Motor neuron (in vitro differentiated cells): ENCODE measurements at regions not wholly inside any gene's neighbourhood (a gene's known extent, or its start where the extent isn't known, plus 50 kb on each side); places are given as distances from the start of the nearest gene placed in this dataset.

Experiments used
- ATAC-seq, 8 experiments: fragments of 200-7000 bp; cut with Tn5 transposase; replicated peaks in 6 of 8; 2 replicates each; pipeline ENCODE4 v1.8.0; 2021; ENCODE audit warnings: mild to moderate bottlenecking in 8 of 8, moderate library complexity in 8 of 8
- H3K27ac ChIP-seq, 2 donors: fragments of 250-450 bp; sonication (Bioruptor Pico); 2 replicates each; pipeline ENCODE4 v1.9.0; 2021; ENCODE audit warnings: antibody characterized with exemption in 2 of 2, mild to moderate bottlenecking in 2 of 2, moderate library complexity in 1 of 2
- H3K4me1 ChIP-seq, 2 donors: fragments of 250-450 bp; sonication (Bioruptor Pico); replicated peaks in 1 of 2; 2 replicates each; pipeline ENCODE4 v1.6.1; 2021; ENCODE audit warnings: antibody characterized with exemption in 2 of 2, mild to moderate bottlenecking in 2 of 2, moderate library complexity in 1 of 2
- H3K4me3 ChIP-seq, 5 donors: fragments of 250-450 bp; sonication (Bioruptor Pico); 2 replicates each; pipeline ENCODE4 v1.9.0; 2021; ENCODE audit warnings: antibody characterized with exemption in 5 of 5, mild to moderate bottlenecking in 5 of 5, moderate library complexity in 4 of 5
- WGBS, 10 experiments: fragments of 450-650 bp; shearing (Covaris generic); methylation state at CpG; one replicate each; pipeline ENCODE4 v1.0.0; 2022; 5-methylcytosine and 5-hydroxymethylcytosine counted together
- in situ Hi-C, 9 experiments: fragments of 400-800 bp; cut with MboI; loops; one replicate each; pipeline ENCODE4 v1.15.0; 2021; ENCODE audit warnings: low sequenced_read_pairs in 9 of 9, low pct_unique_long_range_greater_than_20kb in 2 of 9; ENCODE audit not compliant: unreplicated experiment in 9 of 9

DNA sequence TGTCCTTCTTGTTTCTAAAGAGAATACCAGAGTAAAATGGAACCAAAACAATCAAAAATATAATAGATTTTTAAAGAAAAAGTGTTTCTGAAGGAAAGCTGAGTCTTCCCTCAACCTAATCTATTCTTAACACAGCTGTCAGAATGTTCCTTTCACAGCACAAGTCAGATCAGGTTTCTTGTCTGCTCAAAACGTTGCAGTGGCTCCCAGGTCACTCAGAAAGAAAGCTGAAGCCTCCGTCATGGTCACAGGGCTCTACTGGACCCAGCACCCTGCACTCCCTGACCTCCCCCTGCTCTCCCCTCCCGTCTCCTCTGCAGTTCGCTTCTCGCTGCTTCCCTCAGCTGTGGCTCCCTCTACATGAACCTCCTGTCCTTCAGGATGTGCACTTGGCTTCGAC, 90.7 kb upstream of the PTPRM start:
- Histone ChIP-seq H3K4me1 (peaks cover 0 to 10% of the 10 kb centered on the region in 2 donors), H3K27ac (no peak overlapping the region), H3K4me3 (no peak overlapping the region)
- in situ Hi-C loops = no loop called here
- ATAC-seq = no peak
- WGBS, 10 experiments = 41 to 100% (median 80%) methylated on average over 1 to 6 of the region's 6 CpGs; no CpG with 5 or more reads in 2 of the 10 experiments

DNA sequence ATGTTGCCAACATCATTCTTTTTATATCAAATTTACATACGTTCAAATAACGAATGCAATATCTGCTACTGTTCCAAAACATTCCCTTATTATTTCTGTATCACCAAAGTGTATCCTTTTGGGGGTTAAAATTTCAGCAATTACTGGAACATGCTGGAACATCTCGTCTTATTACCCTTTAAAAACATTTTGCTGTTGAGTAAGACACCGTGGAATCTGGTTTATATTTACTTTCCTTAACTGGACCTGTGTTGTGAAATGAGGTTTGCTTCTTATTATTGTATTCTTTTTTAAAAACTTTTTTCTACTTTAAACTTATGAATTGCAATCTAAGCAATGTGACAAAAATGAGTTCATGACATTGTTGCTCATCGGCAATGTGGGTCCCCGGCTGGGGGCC, 87.4 kb upstream of the PTPRM start:
- WGBS, 10 experiments = 11 to 95% (median 64%) methylated on average over 2 to 6 of the region's 6 CpGs
- H3K4me1 ChIP-seq = peaks cover 0 to 10% of the 10 kb centered on the region in 2 donors
- in situ Hi-C loops = no loop called here
- H3K4me3 ChIP-seq = no peak overlapping the region
- no peak for ATAC-seq
- H3K27ac ChIP-seq = no peak overlapping the region

DNA sequence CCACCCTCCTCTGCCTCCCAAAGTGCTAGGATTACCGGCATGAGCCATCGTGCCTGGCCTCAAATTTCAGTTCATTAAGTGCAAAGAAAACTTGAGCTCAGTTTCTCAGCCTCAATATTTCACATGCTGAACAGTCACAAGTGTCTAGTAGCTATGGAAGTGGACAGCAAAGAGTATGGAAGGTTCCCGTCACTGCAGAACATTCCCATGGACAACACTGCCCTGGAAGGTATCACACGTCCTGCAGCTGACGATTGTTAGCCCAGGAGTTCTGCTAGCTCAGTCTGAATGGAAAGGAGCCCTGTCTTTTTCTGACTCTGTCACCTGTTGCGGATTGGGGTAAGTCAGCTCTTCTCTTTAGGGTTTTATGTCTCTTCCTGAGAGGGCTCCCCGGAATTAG, 86.2 kb upstream of the PTPRM start:
- ATAC-seq = no peak
- Histone ChIP-seq H3K4me1 (peaks cover 0 to 2% of the 10 kb centered on the region in 2 donors), H3K4me3 (no peak overlapping the region), H3K27ac (no peak overlapping the region)
- WGBS, 10 experiments = 80 to 96% (median 86%) methylated on average over 1 to 5 of the region's 7 CpGs; no CpG with 5 or more reads in 2 of the 10 experiments
- in situ Hi-C loops = no loop called here

DNA sequence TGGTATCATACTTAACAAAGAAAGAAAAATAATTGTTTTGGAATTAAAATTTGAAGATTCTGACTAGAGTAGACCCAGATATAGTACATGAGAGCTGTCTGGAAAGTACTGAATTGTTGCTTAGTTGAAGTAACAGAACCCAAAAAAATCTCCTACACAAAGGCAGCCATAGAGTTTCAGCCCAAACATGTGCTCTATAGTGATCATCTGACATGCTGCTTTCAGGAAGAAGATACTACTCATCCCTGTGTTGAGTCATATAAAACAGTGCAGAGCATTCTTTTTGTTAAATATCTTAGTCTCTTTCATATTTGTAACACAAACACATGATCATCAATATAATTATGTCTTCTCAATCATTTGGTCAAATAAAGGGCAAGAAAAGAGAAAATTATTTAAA, 84.8 kb upstream of the PTPRM start:
- Histone ChIP-seq H3K27ac (no peak overlapping the region), H3K4me1 (no peaks in the 10 kb centered on the region), H3K4me3 (no peak overlapping the region)
- peak in 2 of 8 experiments; percentile 15 to 57 for ATAC-seq
- in situ Hi-C loops = no loop called here

DNA sequence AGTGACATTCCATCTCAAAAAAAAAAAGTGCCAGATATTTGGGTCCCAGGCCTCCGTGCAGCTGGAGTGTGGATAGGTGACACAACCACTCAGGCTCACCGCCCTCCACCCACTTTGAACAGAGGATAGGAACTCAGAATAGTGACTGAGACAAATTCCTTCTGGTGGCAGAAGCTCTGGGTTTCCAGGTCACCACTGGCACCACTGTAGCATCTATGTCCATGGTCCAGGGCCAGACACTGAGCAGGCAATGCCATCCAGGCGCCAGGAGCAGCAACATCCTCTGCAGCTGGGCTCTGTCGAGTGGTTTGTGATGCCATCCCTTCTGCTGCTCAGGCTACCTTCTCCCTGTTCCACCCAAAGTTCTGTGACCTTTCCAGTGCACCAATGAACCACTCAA, 81.5 kb upstream of the PTPRM start:
- in situ Hi-C loops = no loop called here
- 17 to 100% (median 83%) methylated on average over 1 to 4 of the region's 4 CpGs; no CpG with 5 or more reads in 3 of the 10 experiments for WGBS, 10 experiments
- no peaks in the 10 kb centered on the region for H3K4me1 ChIP-seq
- no peak overlapping the region for H3K4me3 ChIP-seq
- H3K27ac ChIP-seq = no peak overlapping the region
- no peak for ATAC-seq

DNA sequence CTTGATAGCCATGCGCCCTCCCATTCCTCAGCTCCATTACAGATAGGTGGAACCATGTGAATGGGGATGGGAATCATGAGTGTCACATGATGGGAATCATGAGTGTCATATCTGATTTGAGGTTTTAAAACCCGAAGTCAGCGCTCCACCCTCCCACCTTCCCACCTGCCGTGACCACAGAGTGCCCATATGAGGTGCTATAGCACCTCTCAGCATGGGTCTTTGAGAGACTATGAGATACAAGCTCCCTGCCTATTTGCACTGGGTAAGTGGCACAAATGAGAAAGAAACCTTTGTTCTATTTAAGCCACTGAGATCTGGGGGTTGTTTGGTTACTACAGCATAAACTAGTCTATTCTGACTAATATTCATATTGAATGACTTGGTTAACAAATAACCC, 78.5 kb upstream of the PTPRM start:
- H3K27ac ChIP-seq = no peak overlapping the region
- in situ Hi-C loops = no loop called here
- 0 to 87% (median 83%) methylated on average over 1 to 4 of the region's 4 CpGs; no CpG with 5 or more reads in 3 of the 10 experiments for WGBS, 10 experiments

DNA sequence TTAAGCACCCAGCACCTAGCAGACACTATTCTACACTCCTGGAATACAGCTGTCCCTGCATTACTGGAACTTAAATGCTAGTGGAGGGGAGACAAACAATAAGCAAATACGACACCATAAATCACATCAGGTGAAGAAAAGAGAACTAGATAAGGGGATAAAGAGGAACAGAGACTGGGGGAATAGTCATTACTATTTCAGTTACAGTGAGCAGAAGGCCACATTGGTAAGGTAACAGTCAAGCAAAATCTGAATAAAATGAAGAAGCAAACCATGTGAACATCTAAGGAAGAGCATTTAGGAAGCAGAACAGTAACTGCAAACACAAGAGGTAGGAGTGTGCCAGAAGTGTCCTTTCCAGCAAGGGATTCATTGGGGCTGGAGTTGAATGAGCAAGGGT, 77.0 kb upstream of the PTPRM start:
- no peaks in the 10 kb centered on the region for H3K4me1 ChIP-seq
- WGBS, 10 experiments = 0 to 88% (median 25%) methylated on average over 1 of the region's 1 CpG; no CpG with 5 or more reads in 3 of the 10 experiments
- no peak overlapping the region for H3K4me3 ChIP-seq
- H3K27ac ChIP-seq = no peak overlapping the region
- ATAC-seq = no peak
- in situ Hi-C loops = no loop called here

More for the DNA sequence above, 78.5 kb upstream of the PTPRM start:
- Histone ChIP-seq H3K4me1 (no peaks in the 10 kb centered on the region), H3K4me3 (no peak overlapping the region)
- no peak for ATAC-seq

DNA sequence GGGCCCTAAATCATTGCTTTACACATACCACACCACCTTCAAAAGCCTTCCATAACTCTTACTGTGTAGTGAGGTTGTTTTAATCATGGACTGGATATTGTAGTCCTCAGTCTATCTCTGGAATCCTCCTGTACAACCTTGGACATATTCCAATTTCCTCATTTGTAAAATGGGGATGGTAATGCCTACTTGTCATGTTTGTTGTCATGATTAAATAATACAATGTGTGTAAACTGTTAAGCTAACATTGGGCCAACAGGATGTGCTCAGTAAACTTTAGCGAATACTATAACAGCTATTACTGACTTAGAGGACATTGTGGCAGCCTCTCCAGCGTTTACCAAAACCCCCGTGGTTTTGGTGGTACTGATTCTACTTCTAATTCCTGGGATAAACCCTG, 74.7 kb upstream of the PTPRM start:
- WGBS, 10 experiments = 10 to 100% (median 56%) methylated on average over 1 to 3 of the region's 3 CpGs; no CpG with 5 or more reads in 3 of the 10 experiments
- no peak for ATAC-seq
- in situ Hi-C loops = no loop called here

DNA sequence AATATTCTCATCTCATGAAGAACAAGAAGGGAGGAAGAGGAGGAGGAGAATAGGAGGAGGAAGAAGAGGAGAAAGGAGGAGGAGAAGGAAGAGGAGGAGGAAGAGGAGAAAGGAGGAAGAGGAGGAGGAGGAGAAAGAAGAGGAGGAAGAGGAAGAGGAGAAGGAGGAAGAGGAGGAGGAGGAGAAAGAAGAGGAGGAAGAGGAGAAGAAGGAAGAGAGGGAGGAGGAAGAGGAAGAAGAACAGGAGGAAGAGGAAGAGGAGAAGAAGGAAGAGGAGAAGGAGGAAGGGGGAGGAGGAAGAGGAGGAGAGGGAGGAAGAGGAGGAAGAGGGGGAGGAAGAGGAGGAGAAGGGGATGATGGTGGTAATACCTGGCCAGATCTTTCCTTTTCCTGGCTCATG, 70.0 kb upstream of the PTPRM start:
- peaks cover 0 to 7% of the 10 kb centered on the region in 2 donors for H3K4me1 ChIP-seq
- H3K4me3 ChIP-seq = no peak overlapping the region
- in situ Hi-C loops = no loop called here
- no peak overlapping the region for H3K27ac ChIP-seq
- ATAC-seq = no peak

More for the DNA sequence above, 74.7 kb upstream of the PTPRM start:
- Histone ChIP-seq H3K4me3 (no peak overlapping the region), H3K4me1 (no peaks in the 10 kb centered on the region), H3K27ac (no peak overlapping the region)

DNA sequence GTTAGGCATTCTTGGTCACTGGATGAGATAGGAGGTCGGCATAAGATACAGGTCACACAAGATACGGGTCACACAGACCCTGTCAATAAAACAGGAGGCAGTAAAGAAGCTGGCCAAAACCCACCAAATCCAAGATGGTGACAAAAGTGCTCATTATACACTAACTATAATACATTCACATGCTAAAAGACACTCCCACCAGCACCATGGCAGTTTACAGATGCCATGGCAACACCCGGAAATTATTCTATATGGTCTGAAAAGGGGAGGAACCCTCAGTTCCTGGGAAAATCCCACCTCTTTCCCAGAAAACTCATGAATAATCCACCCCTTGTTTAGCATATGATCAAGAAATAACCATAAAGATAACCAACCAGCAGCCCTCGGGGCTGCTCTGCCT, 56.0 kb upstream of the PTPRM start:
- 0 to 83% (median 55%) methylated on average over 1 to 3 of the region's 4 CpGs; no CpG with 5 or more reads in 1 of the 10 experiments for WGBS, 10 experiments
- in situ Hi-C loops = no loop called here
- H3K27ac ChIP-seq = no peak overlapping the region

DNA sequence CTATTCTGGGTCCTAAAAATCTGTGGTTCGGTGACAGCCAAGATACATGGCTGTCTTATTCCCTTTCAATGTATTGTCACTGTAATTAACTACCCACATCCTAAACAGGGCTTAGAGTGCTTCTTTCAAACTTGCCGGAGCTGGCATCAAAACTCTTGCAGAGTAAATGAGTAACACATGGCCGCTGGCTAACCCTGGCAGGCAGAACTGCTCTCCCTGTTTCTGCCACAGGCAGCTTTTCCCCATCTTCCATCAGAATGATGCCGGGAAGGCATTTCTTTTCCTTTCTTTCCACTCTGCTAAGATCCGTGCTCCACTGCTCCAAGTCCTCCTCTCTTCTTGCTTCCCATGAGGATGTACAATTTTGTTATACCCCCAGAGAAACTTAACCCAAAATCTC, 54.8 kb upstream of the PTPRM start:
- ATAC-seq = peak in 7 of 8 experiments; percentile 4 to 58 (median 27)
- in situ Hi-C loops = no loop called here
- WGBS, 10 experiments = 8 to 54% (median 15%) methylated on average over 2 to 5 of the region's 5 CpGs; no CpG with 5 or more reads in 1 of the 10 experiments

More for the DNA sequence above, 56.0 kb upstream of the PTPRM start:
- peak in 7 of 8 experiments; percentile 27 to 82 (median 40) for ATAC-seq
- no peak overlapping the region for H3K4me3 ChIP-seq
- H3K4me1 ChIP-seq = peaks cover 0 to 7% of the 10 kb centered on the region in 2 donors

DNA sequence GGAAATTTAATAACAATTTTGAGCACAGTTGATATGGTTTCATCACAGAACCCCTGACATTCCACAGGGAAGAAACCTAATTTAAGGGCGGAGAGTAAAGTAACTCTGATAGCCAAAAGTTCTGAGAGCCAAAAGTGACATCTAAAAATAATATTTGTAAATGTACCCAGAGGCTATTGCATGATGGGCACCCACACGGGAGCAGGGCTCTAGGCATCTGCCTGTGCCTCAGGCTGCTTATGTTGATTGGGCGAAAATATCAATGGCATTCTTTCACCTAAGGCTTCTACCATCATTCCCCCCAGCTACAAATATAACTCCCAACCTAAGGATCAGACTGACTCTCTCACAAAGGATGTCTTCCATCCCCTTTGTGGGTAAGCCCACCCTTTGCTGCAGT, 54.1 kb upstream of the PTPRM start:
- Histone ChIP-seq H3K27ac (no peak overlapping the region), H3K4me1 (peaks cover 0 to 15% of the 10 kb centered on the region in 2 donors), H3K4me3 (no peak overlapping the region)
- no peak for ATAC-seq
- 8 to 100% (median 75%) methylated on average over 1 to 3 of the region's 3 CpGs; no CpG with 5 or more reads in 2 of the 10 experiments for WGBS, 10 experiments
- in situ Hi-C loops = no loop called here

More for the DNA sequence above, 54.8 kb upstream of the PTPRM start:
- no peak overlapping the region for H3K27ac ChIP-seq
- H3K4me1 ChIP-seq = peaks cover 0 to 13% of the 10 kb centered on the region in 2 donors
- no peak overlapping the region for H3K4me3 ChIP-seq

DNA sequence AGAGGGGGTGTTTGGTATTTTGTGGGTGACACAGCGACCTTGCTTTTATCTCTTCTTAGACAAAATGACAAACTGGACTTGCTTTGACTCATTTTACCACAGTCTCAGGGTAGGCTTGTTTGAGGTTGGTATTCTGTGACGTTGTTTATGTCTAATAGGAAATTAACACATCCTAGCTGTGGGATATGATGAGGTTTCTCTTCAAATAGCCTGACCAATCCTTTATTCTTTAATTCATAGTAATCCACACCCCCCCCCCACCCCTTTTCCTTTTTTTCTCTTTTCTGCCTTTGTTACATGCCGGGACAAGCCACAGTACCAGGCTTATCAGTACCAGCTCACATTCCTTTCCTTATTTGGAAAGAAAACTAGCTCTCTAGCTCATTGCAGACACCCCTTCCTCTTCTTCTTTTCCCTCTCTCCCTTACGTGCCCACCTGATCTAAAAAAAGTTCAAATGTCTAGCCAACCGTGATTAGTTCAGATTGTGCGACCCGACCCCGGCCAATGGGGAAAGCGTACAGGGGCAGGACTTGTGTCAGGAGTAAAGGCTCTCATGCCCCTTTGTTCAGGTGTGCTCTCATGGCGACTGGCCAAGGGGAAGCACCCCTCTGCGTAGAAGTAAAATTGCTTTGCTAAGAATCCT, 52.2 kb upstream of the PTPRM start:
- H3K4me1 ChIP-seq = peaks cover 0 to 29% of the 10 kb centered on the region in 2 donors
- in situ Hi-C loops = no loop called here
- ATAC-seq = no peak
- H3K4me3 ChIP-seq = no peak overlapping the region
- no peak overlapping the region for H3K27ac ChIP-seq
- WGBS, 10 experiments = 45 to 100% (median 79%) methylated on average over 2 to 8 of the region's 11 CpGs; no CpG with 5 or more reads in 2 of the 10 experiments
